NCI-H510A treated with DMSO at 0.1 percent for 48 hours (cell line): ENCODE measurements at regions not wholly inside any gene's neighbourhood (a gene's known extent, or its start where the extent isn't known, plus 50 kb on each side); places are given as distances from the start of the nearest gene placed in this dataset.

Source experiments
- DNase-seq: peaks from one replicate; lab custom pipeline; 2025; lab: John Stamatoyannopoulos, UW

GRCh38 chr7:33728873-33729551 lies 176.3 kb upstream of the BMPER start:
- DNase-seq = no peak

GRCh38 chr7:33729726-33730125 lies 175.6 kb upstream of the BMPER start:
- DNase-seq = no peak

GRCh38 chr7:33730958-33731357 lies 174.4 kb upstream of the BMPER start:
- DNase-seq = no peak

GRCh38 chr7:33731912-33732311 lies 173.4 kb upstream of the BMPER start:
- no peak for DNase-seq

GRCh38 chr7:33732462-33732861 lies 172.9 kb upstream of the BMPER start:
- DNase-seq = no peak

- DNase-seq = peak; percentile 87
Measured at GRCh38 chr7:33733870-33734650, 171.3 kb upstream of the BMPER start.

GRCh38 chr7:33735403-33735802 lies 169.9 kb upstream of the BMPER start:
- DNase-seq = no peak

GRCh38 chr7:33736521-33737221 lies 168.7 kb upstream of the BMPER start:
- no peak for DNase-seq

GRCh38 chr7:33738260-33738935 lies 166.9 kb upstream of the BMPER start:
- no peak for DNase-seq

- DNase-seq = no peak
Measured at GRCh38 chr7:33739286-33739685, 166.1 kb upstream of the BMPER start.

- no peak for DNase-seq
Measured at GRCh38 chr7:33742521-33742920, 162.8 kb upstream of the BMPER start.

- no peak for DNase-seq
Measured at GRCh38 chr7:33742999-33743587, 162.2 kb upstream of the BMPER start.

GRCh38 chr7:33743594-33743993 lies 161.7 kb upstream of the BMPER start:
- peak; percentile 55 for DNase-seq

GRCh38 chr7:33744293-33745075 lies 160.9 kb upstream of the BMPER start:
- DNase-seq = peak; percentile 38

- DNase-seq = no peak
Measured at GRCh38 chr7:33745934-33746333, 159.4 kb upstream of the BMPER start.

GRCh38 chr7:33748793-33749192 lies 156.5 kb upstream of the BMPER start:
- DNase-seq = no peak

GRCh38 chr7:33750177-33750576 lies 155.2 kb upstream of the BMPER start:
- DNase-seq = no peak

- DNase-seq = no peak
Measured at GRCh38 chr7:33751443-33751842, 153.9 kb upstream of the BMPER start.

GRCh38 chr7:33753881-33754525 lies 151.3 kb upstream of the BMPER start:
- DNase-seq = no peak
